GM21390 (cell line): ENCODE measurements at regions not wholly inside any gene's neighbourhood (a gene's known extent, or its start where the extent isn't known, plus 50 kb on each side); places are given as distances from the start of the nearest gene placed in this dataset.

Experiments
- ATAC-seq: cut with Tn5 transposase; IDR thresholded peaks from one replicate; pipeline ENCODE4 v1.9.1; 2021; ENCODE audit not compliant: unreplicated experiment

GRCh38 chr1:199150756-199151155 lies 511.9 kb downstream of the PTPRC start:
- no peak for ATAC-seq

- ATAC-seq: peak; percentile 69
These were observed 513.0 kb downstream of the PTPRC start for GRCh38 chr1:199151634-199152425.

GRCh38 chr1:199152676-199153075 lies 513.8 kb downstream of the PTPRC start:
- ATAC-seq: no peak

- no peak for ATAC-seq
These were observed 516.6 kb downstream of the PTPRC start for GRCh38 chr1:199155166-199156019.

GRCh38 chr1:199157494-199157893 lies 518.7 kb downstream of the PTPRC start:
- no peak for ATAC-seq

GRCh38 chr1:199160521-199161318 lies 521.9 kb downstream of the PTPRC start:
- ATAC-seq: no peak

GRCh38 chr1:199161319-199161680 lies 522.5 kb downstream of the PTPRC start:
- ATAC-seq: no peak

- no peak for ATAC-seq
These were observed 523.0 kb downstream of the PTPRC start for GRCh38 chr1:199161766-199162303.

GRCh38 chr1:199163267-199163666 lies 524.4 kb downstream of the PTPRC start:
- no peak for ATAC-seq

GRCh38 chr1:199163670-199164069 lies 524.8 kb downstream of the PTPRC start:
- no peak for ATAC-seq

GRCh38 chr1:199167460-199167859 lies 528.6 kb downstream of the PTPRC start:
- ATAC-seq: no peak

- ATAC-seq: no peak
These were observed 530.2 kb downstream of the PTPRC start for GRCh38 chr1:199168888-199169585.

- ATAC-seq: no peak
These were observed 531.9 kb downstream of the PTPRC start for GRCh38 chr1:199170711-199171110.

GRCh38 chr1:199172171-199173124 lies 533.6 kb downstream of the PTPRC start:
- no peak for ATAC-seq

- peak; percentile 93 for ATAC-seq
These were observed 534.5 kb downstream of the PTPRC start for GRCh38 chr1:199173356-199173755.

GRCh38 chr1:199174336-199174735 lies 535.5 kb downstream of the PTPRC start:
- no peak for ATAC-seq

- no peak for ATAC-seq
These were observed 537.9 kb downstream of the PTPRC start for GRCh38 chr1:199176713-199177112.

- ATAC-seq: no peak
These were observed 538.4 kb downstream of the PTPRC start for GRCh38 chr1:199177241-199177640.

- no peak for ATAC-seq
These were observed 539.8 kb downstream of the PTPRC start for GRCh38 chr1:199178646-199179045.
